ENCODE measurements at regions not wholly inside any gene's neighbourhood (a gene's known extent, or its start where the extent isn't known, plus 50 kb on each side); places are given as distances from the start of the nearest gene placed in this dataset.

DNA sequence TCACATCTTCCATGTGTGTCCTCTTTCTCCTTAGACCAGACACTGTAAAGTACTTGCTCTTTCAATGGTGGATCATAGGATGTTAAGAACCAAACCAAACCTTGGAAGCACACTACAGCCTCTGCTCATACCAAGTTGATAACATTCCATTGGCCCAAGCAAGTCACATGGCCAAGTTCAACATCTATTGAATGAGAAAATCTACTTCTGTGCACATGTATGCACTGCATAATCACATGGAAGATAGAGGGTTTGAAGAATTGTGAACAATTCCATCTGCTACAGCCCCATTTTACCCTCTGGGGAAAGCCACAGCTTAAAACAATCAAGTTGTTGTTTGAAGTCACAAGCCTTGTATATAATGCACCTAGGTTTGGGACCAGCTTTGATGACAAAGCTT, 68.2 kb downstream of the MFAP3 start:
- Histone ChIP-seq H3K9me3 (no peaks in the 10 kb centered on the region), H3K4me1 (no peaks in the 10 kb centered on the region), H3K4me3 (no peak overlapping the region), H3K27me3 (no peaks in the 10 kb centered on the region), H3K36me3 (no peaks in the 10 kb centered on the region), H3K27ac (no peak overlapping the region)
- intact Hi-C loops (cut with DNase I), result no loop called here
- FAIRE-seq, result no peak
- ATAC-seq, result no peak
- TF ChIP-seq, protein P1, sequence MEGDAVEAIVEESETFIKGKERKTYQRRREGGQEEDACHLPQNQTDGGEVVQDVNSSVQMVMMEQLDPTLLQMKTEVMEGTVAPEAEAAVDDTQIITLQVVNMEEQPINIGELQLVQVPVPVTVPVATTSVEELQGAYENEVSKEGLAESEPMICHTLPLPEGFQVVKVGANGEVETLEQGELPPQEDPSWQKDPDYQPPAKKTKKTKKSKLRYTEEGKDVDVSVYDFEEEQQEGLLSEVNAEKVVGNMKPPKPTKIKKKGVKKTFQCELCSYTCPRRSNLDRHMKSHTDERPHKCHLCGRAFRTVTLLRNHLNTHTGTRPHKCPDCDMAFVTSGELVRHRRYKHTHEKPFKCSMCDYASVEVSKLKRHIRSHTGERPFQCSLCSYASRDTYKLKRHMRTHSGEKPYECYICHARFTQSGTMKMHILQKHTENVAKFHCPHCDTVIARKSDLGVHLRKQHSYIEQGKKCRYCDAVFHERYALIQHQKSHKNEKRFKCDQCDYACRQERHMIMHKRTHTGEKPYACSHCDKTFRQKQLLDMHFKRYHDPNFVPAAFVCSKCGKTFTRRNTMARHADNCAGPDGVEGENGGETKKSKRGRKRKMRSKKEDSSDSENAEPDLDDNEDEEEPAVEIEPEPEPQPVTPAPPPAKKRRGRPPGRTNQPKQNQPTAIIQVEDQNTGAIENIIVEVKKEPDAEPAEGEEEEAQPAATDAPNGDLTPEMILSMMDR (IDR thresholded peaks at IDR 0.05), result no peak
- no peak for DNase-seq

DNA sequence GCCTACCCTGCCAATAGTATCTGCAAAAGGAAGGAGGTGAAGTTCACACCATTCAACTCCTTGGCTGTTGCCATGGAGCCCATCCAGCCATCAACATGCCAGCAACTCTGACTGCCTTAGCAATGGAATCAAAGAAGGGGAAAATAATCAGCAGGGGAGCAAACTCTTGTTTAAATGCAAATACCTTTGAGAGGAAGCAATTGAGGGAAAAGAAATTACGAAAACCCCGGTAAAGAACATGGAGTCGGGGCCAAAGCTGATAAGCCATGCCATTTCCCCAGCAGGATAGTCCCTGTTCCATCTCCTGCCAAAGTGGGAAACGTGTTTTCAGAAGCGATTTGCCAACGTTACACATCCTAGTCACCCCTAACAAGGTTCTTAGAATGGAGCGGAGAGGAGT, 69.0 kb downstream of the MFAP3 start:
- FAIRE-seq (no peak), DNase-seq (no peak), ATAC-seq (no peak)
- H3K27ac ChIP-seq, result no peak overlapping the region
- intact Hi-C loops (cut with DNase I), result no loop called here
- no peaks in the 10 kb centered on the region for H3K4me1 ChIP-seq
- H3K9me3 ChIP-seq, result no peaks in the 10 kb centered on the region
- TF ChIP-seq, protein P1 (IDR thresholded peaks at IDR 0.05), result no peak
- no peak overlapping the region for H3K4me3 ChIP-seq
- H3K36me3 ChIP-seq, result no peaks in the 10 kb centered on the region
- H3K27me3 ChIP-seq, result no peaks in the 10 kb centered on the region
- WGBS, 2 donors, result 51 to 61% methylated on average over 7 of the region's 7 CpGs

DNA sequence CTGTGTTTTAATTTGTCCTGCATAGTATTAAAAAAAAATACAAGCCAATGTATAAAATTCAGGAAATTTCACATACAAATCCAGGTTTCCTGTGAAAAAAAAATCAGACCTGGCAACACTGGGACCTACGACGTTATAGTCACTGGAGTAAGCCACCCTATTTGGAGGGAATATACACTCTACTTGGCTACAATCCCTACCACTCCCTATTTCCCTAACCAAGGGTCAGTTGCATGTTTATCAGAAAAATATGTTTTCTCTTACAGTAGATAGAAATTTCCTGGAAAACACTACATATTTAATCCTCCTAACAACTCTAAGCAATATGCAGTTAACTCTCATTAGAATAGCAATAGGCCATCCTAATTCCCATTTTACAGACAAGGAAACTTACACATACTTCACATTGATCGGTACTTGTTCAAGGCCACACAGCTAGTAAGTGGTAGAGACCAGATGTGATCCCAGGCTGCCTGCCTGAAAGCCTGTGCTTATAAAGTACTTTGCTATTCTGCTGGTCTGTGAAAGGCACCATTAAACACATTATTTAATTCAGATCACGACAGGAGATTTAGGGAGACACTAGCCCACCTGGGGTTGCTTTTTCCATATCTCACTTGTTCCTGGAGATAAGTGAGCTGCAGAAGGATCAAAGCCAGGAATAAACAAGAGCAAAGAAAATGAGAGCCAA, 70.8 kb downstream of the MFAP3 start:
- H3K27ac ChIP-seq, result no peak overlapping the region
- no peaks in the 10 kb centered on the region for H3K9me3 ChIP-seq
- intact Hi-C loops (cut with DNase I), result no loop called here
- TF ChIP-seq, protein P1 (IDR thresholded peaks at IDR 0.05), result no peak
- 48 to 53% methylated on average over 4 of the region's 4 CpGs for WGBS, 2 donors
- ATAC-seq, result no peak
- no peak overlapping the region for H3K4me3 ChIP-seq
- H3K27me3 ChIP-seq, result no peaks in the 10 kb centered on the region
- no peak for FAIRE-seq
- no peaks in the 10 kb centered on the region for H3K4me1 ChIP-seq
- no peak for DNase-seq
- H3K36me3 ChIP-seq, result no peaks in the 10 kb centered on the region

DNA sequence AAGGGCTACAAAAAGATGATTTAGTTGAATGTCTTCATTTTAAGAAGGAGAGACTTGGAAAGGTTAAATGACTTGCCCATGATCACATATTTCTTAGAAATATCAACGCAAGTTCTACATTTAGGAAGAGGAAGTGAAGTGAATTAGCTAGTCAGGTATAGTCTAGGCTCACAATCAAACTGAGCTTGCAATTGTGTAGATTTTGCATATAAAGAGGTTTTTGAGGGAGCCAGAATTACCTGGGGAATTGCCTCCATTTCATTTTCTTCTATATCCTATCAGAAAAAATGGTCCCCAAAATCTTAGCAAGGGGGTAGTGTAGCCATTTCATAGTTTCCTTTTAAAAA, 71.3 kb downstream of the MFAP3 start:
- Histone ChIP-seq H3K27ac (no peak overlapping the region), H3K9me3 (no peaks in the 10 kb centered on the region), H3K27me3 (no peaks in the 10 kb centered on the region), H3K36me3 (no peaks in the 10 kb centered on the region), H3K4me3 (no peak overlapping the region), H3K4me1 (no peaks in the 10 kb centered on the region)
- intact Hi-C loops (cut with DNase I), result no loop called here
- ATAC-seq (no peak), FAIRE-seq (no peak), DNase-seq (no peak)
- TF ChIP-seq, protein P1 (IDR thresholded peaks at IDR 0.05), result no peak
- WGBS, 2 donors, result 90 to 100% methylated on average over 1 of the region's 1 CpG

DNA sequence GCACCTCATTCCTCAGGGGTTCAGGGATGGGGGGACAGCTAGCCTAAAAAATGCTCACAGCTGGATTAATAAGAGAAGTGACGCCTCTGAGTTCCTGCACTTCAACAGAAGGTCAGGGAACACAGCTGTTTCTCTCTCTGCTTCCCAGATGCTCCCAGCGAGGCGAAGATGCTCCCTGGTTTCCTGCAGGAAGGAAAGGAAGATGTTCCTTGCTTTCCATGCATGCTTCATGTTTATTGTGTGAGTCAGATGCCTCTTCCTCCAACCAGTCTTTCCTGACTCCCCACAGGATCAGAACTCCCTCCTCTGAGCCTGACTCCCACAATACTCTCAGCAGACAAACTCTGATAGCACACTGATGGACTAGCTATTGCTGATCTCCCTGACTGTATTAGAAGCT, 71.9 kb downstream of the MFAP3 start:
- TF ChIP-seq, protein P1 (IDR thresholded peaks at IDR 0.05), result no peak
- DNase-seq (no peak), FAIRE-seq (no peak), ATAC-seq (no peak)
- H3K4me3 ChIP-seq, result no peak overlapping the region
- H3K27me3 ChIP-seq, result no peaks in the 10 kb centered on the region
- no peaks in the 10 kb centered on the region for H3K36me3 ChIP-seq
- H3K9me3 ChIP-seq, result no peaks in the 10 kb centered on the region
- H3K27ac ChIP-seq, result no peak overlapping the region
- intact Hi-C loops (cut with DNase I), result no loop called here
- no peaks in the 10 kb centered on the region for H3K4me1 ChIP-seq
- WGBS, 2 donors, result 80 to 92% methylated on average over 3 of the region's 3 CpGs

Data from pancreas (tissue), 10 donors.